ENCODE measurements at regions not wholly inside any gene's neighbourhood (a gene's known extent, or its start where the extent isn't known, plus 50 kb on each side); places are given as distances from the start of the nearest gene placed in this dataset.

- ChIA-PET CTCF (interaction anchor here (0.7 kb wide), 1 partner anchor 10 kb away, joined by 3 read pairs; no protein-coding TSS in a partner anchor), POLR2A (no interaction called here)
- Histone ChIP-seq H3K9me1 (replicated peaks; ENCODE audit: control insufficient read depth, extremely low read depth, insufficient read depth, low read length) (no peaks in the 10 kb centered on the region), H3K27ac (ENCODE audit: insufficient read depth, low read depth, low read length) (no peak overlapping the region), H3K79me2 (ENCODE audit: control insufficient read depth, insufficient read depth, low read length) (no peaks in the 10 kb centered on the region), H3K4me3 (replicated peaks in 1 of 3; ENCODE audit: insufficient read depth in 1 of 3, low read depth in 1 of 3, low read length in 3 of 3) (no peak overlapping the region), H3K4me1 (ENCODE audit: control insufficient read depth, extremely low read depth, insufficient read depth, low read length) (no peaks in the 10 kb centered on the region), H4K20me1 (replicated peaks; ENCODE audit: control insufficient read depth, extremely low read depth, insufficient read depth, low read length) (no peaks in the 10 kb centered on the region), H3K9me3 (replicated peaks; ENCODE audit: control insufficient read depth, insufficient read depth, low read length) (no peaks in the 10 kb centered on the region), H3K9ac (replicated peaks; ENCODE audit: extremely low read depth, insufficient read depth, low read length) (no peak overlapping the region), H3K4me2 (ENCODE audit: insufficient read depth, low read length) (no peak overlapping the region), H3K27me3 (ENCODE audit: control insufficient read depth in 2 of 2, insufficient read depth in 2 of 2, low read length in 2 of 2) (no peaks in the 10 kb centered on the region), H2AFZ (ENCODE audit: low read depth, low read length) (no peak overlapping the region), H3K36me3 (ENCODE audit: control insufficient read depth in 2 of 2, extremely low read depth in 1 of 2, insufficient read depth in 2 of 2, low read length in 2 of 2) (no peaks in the 10 kb centered on the region)
- dilution Hi-C loops (cut with MboI; ENCODE audit: extremely low pct_ligation_motif_present, low sequenced_read_pairs): no loop called here
- intact Hi-C loops (cut with micrococcal nuclease): no loop called here
- DNase-seq (ENCODE audit: low read depth, low spot score): no peak
- no peak for FAIRE-seq
- no TSS peak for BruUV-seq (replicated peaks)
- TF ChIP-seq GATA2 (IDR thresholded peaks at IDR 0.05; ENCODE audit: insufficient read depth, insufficient read length, low read depth, low read length): no peak
- TF ChIP-seq POLR2A (IDR thresholded peaks at IDR 0.05; ENCODE audit: low read depth, low read length): no peak
- no peak for TF ChIP-seq CTCF (IDR thresholded peaks at IDR 0.05; ENCODE audit: extremely low read depth in 1 of 2, insufficient read depth in 1 of 2, low read depth in 1 of 2, low read length in 2 of 2)
- no peak for TF ChIP-seq POLR2AphosphoS5 (IDR thresholded peaks at IDR 0.05; ENCODE audit: insufficient read depth, low read depth, low read length)
- no peak for TF ChIP-seq JUN (IDR thresholded peaks at IDR 0.05; ENCODE audit: borderline replicate concordance, insufficient read depth, insufficient read length, low read depth)
- TF ChIP-seq MAX (IDR thresholded peaks at IDR 0.05; ENCODE audit: insufficient read depth, insufficient read length): no peak
- no peak for TF ChIP-seq FOS (IDR thresholded peaks at IDR 0.05; ENCODE audit: borderline replicate concordance, insufficient read depth, low read length)
- TF ChIP-seq MYC (IDR thresholded peaks at IDR 0.05; ENCODE audit: low read depth, low read length): no peak
- no peak for TF ChIP-seq EZH2 (IDR thresholded peaks at IDR 0.05; ENCODE audit: borderline replicate concordance, low read depth, low read length, severe bottlenecking)
Observed at GRCh38 chr1:101089613-101090338, 64.2 kb upstream of the DPH5 start.

Measured in endothelial cell of umbilical vein (primary cell).